Right atrium auricular region (tissue), 2 donors: ENCODE measurements at regions not wholly inside any gene's neighbourhood (a gene's known extent, or its start where the extent isn't known, plus 50 kb on each side); places are given as distances from the start of the nearest gene placed in this dataset.
"Not testable (repeated sequence)": the region's sequence is repeated elsewhere in the genome, so short reads cannot be mapped to it uniquely, and the experiment has no call there.

Source experiments
- DNase-seq: peaks from one replicate; pipeline ENCODE4 v3.0.0-alpha.2; 2019; ENCODE audit warnings: low spot score
- H3K27ac ChIP-seq, 2 donors: fragments of 200-600 bp; sonication (generic); 1 replicate in 1 of 2; 2 replicates in 1 of 2; pipeline ENCODE4 v1.5.1; 2016 to 2019
- H3K27me3 ChIP-seq, 2 donors: fragments of 200-600 bp; sonication (generic); one replicate each; pipeline versions ENCODE4 v1.5.1 to v1.6.0; 2017 to 2019
- H3K36me3 ChIP-seq: fragments of 200-600 bp; sonication (generic); one replicate; pipeline ENCODE4 v1.5.1; 2016
- H3K4me1 ChIP-seq, 2 donors: fragments of 200-600 bp; sonication (generic); one replicate each; pipeline versions ENCODE4 v1.5.1 to v1.6.0; 2017 to 2019
- H3K4me3 ChIP-seq, 2 donors: fragments of 200-600 bp; sonication (generic); 1 replicate in 1 of 2; 2 replicates in 1 of 2; pipeline ENCODE4 v1.5.1; 2017 to 2019; ENCODE audit warnings: mild to moderate bottlenecking in 1 of 2, moderate library complexity in 1 of 2
- H3K9me3 ChIP-seq, 2 donors: fragments of 200-600 bp; sonication (generic); one replicate each; pipeline ENCODE4 v1.5.1; 2019
- CTCF ChIP-seq, 2 donors: fragments of 200-600 bp; sonication (generic); IDR thresholded peaks; one replicate each; pipeline ENCODE4 v1.5.1; 2019; ENCODE audit warnings: antibody characterized with exemption in 2 of 2

GRCh38 chr18:11454040-11454439 is 155.4 kb upstream of the SLC35G4 start:
- H3K4me1 ChIP-seq, result no peaks in the 10 kb centered on the region
- no peaks in the 10 kb centered on the region for H3K27me3 ChIP-seq
- H3K27ac ChIP-seq, result no peak overlapping the region
- no peak for DNase-seq
- no peak for TF ChIP-seq CTCF (IDR thresholded peaks at IDR 0.05)
- no peaks in the 10 kb centered on the region for H3K36me3 ChIP-seq
- H3K9me3 ChIP-seq, result no peaks in the 10 kb centered on the region
- no peak overlapping the region for H3K4me3 ChIP-seq

DNA sequence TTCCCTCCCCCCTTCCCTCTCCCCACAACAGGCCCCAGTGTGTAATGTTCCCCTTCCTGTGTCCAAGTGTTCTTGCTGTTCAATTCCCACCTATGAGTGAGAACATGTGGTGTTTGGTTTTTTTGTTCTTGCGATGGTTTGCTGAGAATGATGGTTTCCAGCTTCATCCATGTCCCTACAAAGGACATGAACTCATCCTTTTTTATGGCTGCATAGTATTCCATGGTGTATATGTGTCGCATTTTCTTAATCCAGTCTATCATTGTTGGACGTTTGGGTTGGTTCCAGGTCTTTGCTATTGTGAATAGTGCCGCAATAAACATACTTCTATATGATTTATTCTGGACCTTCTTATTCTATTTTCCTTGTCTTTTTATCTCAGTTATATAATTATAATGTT is 165.2 kb upstream of the SLC35G4 start:
- not testable (repeated sequence) for H3K9me3 ChIP-seq, H3K27me3 ChIP-seq, H3K4me3 ChIP-seq, H3K36me3 ChIP-seq, DNase-seq, H3K4me1 ChIP-seq, H3K27ac ChIP-seq

DNA sequence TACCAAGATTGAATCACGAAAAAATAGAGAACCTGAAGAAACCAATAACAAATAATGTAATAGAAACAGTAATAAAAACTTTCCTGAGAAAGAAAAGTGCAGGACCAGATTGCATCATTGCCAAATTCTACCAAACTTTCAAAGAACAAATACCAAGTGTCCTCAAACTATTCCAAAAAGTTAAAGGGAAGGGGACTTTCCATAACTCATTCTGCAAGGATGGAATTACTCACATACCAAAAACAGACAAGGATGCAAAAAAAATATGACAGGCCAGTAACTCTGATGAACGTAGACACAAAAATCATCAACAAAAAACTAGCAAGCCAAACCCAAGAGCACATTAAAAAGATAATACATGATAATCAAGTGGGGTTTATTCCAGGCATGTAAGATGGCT is 172.3 kb upstream of the SLC35G4 start:
- H3K4me1 ChIP-seq, result no peaks in the 10 kb centered on the region
- TF ChIP-seq CTCF (IDR thresholded peaks at IDR 0.05), result no peak
- no peaks in the 10 kb centered on the region for H3K9me3 ChIP-seq
- no peak overlapping the region for H3K4me3 ChIP-seq
- H3K27me3 ChIP-seq, result no peaks in the 10 kb centered on the region
- no peak overlapping the region for H3K27ac ChIP-seq
- H3K36me3 ChIP-seq, result no peaks in the 10 kb centered on the region
- DNase-seq, result no peak

- Histone ChIP-seq H3K36me3 (no peaks in the 10 kb centered on the region), H3K4me3 (no peak overlapping the region), H3K27me3 (no peaks in the 10 kb centered on the region), H3K9me3 (no peaks in the 10 kb centered on the region), H3K4me1 (no peaks in the 10 kb centered on the region), H3K27ac (no peak overlapping the region)
- TF ChIP-seq CTCF (IDR thresholded peaks at IDR 0.05), result no peak
- DNase-seq, result no peak
These were observed 177.0 kb upstream of the SLC35G4 start for GRCh38 chr18:11432360-11432811.

DNA sequence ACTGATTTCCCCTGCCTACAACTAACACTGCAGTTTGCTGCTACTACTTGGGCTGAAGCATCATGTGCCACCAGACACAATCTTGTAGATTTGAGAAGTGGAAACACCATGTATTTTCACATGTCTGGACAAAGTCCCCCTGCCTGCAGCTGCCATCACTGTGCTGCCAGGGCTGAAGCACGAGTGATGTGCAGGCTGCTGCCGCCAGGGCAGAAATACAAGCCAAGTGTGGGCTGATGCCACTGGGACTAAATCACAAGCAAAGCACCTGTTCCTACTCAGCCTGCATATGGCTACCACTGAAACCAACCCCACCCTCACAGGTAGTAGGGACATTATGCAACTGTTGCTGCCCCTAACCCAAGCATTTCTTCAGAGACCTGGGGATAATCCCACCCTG is 179.5 kb upstream of the SLC35G4 start:
- H3K4me3 ChIP-seq, result no peak overlapping the region

DNA sequence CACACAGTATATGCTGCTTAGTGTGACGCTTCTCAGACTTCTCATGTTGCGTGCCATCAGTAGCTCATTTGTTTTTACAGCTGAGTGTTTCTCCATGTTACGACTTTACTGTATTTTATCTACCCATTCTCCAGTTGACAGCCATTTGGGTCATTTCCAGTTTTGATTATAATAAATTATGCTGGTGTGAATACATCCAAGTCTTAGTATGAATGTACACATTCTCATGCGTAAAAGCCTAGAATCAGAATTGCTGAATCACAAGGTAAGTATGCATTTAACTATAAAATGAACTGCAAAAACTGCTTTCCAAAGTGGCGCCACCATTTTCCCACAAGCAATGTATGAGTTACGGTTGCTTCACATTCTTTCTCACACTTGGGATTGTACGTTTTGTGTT is 184.2 kb upstream of the SLC35G4 start:
- Histone ChIP-seq H3K36me3 (no peaks in the 10 kb centered on the region), H3K4me1 (no peaks in the 10 kb centered on the region), H3K4me3 (no peak overlapping the region), H3K27me3 (no peaks in the 10 kb centered on the region), H3K9me3 (no peaks in the 10 kb centered on the region), H3K27ac (no peak overlapping the region)
- TF ChIP-seq CTCF (IDR thresholded peaks at IDR 0.05), result no peak
- no peak for DNase-seq

More for the DNA sequence above, 179.5 kb upstream of the SLC35G4 start:
- H3K27ac ChIP-seq, result no peak overlapping the region
- no peaks in the 10 kb centered on the region for H3K4me1 ChIP-seq
- no peaks in the 10 kb centered on the region for H3K36me3 ChIP-seq
- H3K9me3 ChIP-seq, result no peaks in the 10 kb centered on the region
- no peaks in the 10 kb centered on the region for H3K27me3 ChIP-seq
- DNase-seq, result no peak
- TF ChIP-seq CTCF (IDR thresholded peaks at IDR 0.05), result no peak
